Brain microvascular endothelial cell (primary cell): ENCODE measurements at regions not wholly inside any gene's neighbourhood (a gene's known extent, or its start where the extent isn't known, plus 50 kb on each side); places are given as distances from the start of the nearest gene placed in this dataset.
"Not testable (repeated sequence)": the region's sequence is repeated elsewhere in the genome, so short reads cannot be mapped to it uniquely, and the experiment has no call there.

ENCODE experiments used
- DNase-seq: peaks from one replicate; pipeline ENCODE4 v3.0.0-alpha.2; 2020
- H3K27ac ChIP-seq: fragments of 250-450 bp; sonication (Bioruptor Pico); 2 replicates; pipeline ENCODE4 v1.5.1; 2020; ENCODE audit warnings: mild to moderate bottlenecking, moderate library complexity
- H3K27me3 ChIP-seq: fragments of 250-450 bp; sonication (Bioruptor Pico); replicated peaks from 2 replicates; pipeline ENCODE4 v1.5.1; 2020; ENCODE audit warnings: mild to moderate bottlenecking
- H3K36me3 ChIP-seq: fragments of 250-450 bp; sonication (Bioruptor Pico); replicated peaks from 2 replicates; pipeline ENCODE4 v1.5.1; 2020; ENCODE audit warnings: mild to moderate bottlenecking
- H3K4me3 ChIP-seq: 2 replicates; pipeline ENCODE4 v1.5.1; 2011; ENCODE audit warnings: low read depth, mild to moderate bottlenecking, control low read depth, low read length, moderate library complexity
- in situ Hi-C: cut with HindIII; loops from 2 replicates; pipeline ENCODE4 v1.10.0; 2017; ENCODE audit warnings: low sequenced_read_pairs, low pct_ligation_motif_present
- TF ChIP-seq, protein P1 (sequence below): IDR thresholded peaks from 2 replicates; pipeline ENCODE4 v1.5.1; 2011; ENCODE audit warnings: low read depth, mild to moderate bottlenecking, moderate library complexity, low read length, control low read depth, inconsistent platforms; ENCODE audit errors: missing control alignments

DNA sequence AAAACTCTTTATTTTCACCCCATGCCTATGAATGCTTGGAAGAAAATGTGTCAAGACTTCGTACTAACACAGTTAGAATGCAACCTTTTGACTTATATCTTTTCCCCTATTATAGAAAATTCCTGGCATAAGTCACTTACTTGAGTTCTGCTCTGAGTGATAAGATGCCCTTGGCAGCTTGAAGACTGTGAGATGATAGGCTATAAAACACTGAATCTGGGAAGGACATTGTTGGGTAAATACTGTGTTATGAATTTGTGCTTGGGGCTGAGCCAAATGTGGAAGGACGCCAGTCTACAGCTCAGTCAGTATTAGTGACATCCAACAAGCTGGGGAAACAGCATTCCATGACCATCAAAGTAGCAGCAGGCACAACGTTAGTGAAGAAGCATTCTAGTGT is 368.0 kb upstream of the SGCG start:
- Histone ChIP-seq H3K27me3 (no peaks in the 10 kb centered on the region), H3K4me3 (no peak overlapping the region), H3K27ac (no peak overlapping the region), H3K36me3 (no peaks in the 10 kb centered on the region)
- in situ Hi-C loops = no loop called here
- TF ChIP-seq, protein P1, sequence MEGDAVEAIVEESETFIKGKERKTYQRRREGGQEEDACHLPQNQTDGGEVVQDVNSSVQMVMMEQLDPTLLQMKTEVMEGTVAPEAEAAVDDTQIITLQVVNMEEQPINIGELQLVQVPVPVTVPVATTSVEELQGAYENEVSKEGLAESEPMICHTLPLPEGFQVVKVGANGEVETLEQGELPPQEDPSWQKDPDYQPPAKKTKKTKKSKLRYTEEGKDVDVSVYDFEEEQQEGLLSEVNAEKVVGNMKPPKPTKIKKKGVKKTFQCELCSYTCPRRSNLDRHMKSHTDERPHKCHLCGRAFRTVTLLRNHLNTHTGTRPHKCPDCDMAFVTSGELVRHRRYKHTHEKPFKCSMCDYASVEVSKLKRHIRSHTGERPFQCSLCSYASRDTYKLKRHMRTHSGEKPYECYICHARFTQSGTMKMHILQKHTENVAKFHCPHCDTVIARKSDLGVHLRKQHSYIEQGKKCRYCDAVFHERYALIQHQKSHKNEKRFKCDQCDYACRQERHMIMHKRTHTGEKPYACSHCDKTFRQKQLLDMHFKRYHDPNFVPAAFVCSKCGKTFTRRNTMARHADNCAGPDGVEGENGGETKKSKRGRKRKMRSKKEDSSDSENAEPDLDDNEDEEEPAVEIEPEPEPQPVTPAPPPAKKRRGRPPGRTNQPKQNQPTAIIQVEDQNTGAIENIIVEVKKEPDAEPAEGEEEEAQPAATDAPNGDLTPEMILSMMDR = no peak
- no peak for DNase-seq

DNA sequence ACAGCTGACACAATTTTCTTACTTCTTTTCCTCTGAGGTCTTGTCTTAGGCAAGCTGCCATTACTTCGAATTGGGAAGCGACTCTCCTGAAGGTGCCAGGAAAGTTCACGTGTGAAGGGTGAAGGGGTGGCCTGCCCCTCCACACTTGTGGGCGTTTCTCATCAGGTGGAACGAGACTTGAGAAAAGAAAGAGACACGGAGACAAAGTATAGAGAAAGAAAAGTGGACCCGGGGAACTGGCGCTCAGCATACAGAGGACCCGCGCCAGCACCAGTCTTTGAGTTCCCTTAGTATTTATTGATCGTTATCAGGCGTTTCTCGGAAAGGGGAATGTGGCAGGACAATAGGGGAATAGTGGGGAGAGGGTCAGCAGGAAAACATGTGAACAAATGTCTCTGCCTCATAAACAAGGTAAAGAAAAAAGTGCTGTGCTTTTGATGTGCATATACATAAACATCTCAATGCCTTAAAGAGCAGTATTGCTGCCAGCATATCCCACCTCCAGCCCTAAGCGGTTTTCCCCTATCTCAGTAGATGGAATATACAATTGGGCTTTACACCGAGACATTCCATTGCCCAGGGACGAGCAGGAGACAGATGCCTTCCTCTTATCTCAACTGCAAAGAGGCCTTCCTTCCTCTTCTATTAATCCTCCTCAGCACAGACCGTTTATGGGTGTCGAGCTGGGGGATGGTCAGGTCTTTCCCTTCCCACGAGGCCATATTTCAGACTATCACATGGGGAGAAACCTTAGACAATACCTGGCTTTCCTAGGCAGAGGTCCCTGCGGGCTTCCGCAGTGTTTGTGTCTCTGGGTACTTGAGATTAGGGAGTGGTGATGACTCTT is 367.0 kb upstream of the SGCG start:
- DNase-seq, H3K27me3 ChIP-seq, H3K4me3 ChIP-seq, in situ Hi-C loops, H3K36me3 ChIP-seq, H3K27ac ChIP-seq: not testable (repeated sequence)

DNA sequence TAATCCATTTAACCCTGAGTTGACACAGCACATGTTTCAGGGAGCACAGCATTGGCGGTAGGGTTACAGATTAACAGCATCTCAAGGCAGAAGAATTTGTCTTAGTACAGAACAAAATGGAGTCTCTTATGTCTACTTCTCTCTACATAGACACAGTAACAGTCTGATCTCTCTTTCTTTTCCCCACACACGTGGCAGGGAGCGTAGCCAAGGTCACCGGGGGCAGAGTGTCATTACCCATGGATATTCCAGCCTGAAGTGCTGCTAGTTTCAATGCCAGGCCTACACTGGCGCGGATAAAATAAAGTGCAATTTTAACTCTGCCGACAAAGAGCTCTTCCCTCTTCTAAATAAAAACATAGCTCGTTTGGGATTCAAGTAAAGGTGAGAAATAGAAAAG is 366.3 kb upstream of the SGCG start:
- H3K36me3 ChIP-seq, in situ Hi-C loops, H3K27me3 ChIP-seq, DNase-seq, H3K4me3 ChIP-seq, H3K27ac ChIP-seq: not testable (repeated sequence)

DNA sequence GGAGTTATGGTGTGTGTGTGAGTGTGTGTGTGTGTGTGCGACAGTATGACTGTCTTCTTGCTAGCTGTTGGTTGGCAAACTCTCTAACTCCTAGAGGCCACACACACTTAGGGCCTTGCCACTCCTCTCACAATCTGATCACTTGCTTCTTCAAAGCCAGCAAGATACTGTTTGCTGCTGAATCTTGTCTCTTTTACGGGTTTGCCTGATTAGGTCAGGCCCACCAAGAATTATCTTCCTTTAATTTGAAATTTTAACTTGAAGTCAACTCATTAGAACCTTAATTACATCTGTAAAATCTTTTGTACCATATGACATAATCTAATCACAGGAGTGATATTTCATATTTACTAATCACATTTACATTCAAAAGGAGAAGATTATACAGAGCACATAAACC is 359.2 kb upstream of the SGCG start:
- Histone ChIP-seq H3K4me3 (no peak overlapping the region), H3K36me3 (no peaks in the 10 kb centered on the region), H3K27me3 (no peaks in the 10 kb centered on the region), H3K27ac (no peak overlapping the region)
- TF ChIP-seq, protein P1 = no peak
- in situ Hi-C loops = no loop called here
- no peak for DNase-seq

DNA sequence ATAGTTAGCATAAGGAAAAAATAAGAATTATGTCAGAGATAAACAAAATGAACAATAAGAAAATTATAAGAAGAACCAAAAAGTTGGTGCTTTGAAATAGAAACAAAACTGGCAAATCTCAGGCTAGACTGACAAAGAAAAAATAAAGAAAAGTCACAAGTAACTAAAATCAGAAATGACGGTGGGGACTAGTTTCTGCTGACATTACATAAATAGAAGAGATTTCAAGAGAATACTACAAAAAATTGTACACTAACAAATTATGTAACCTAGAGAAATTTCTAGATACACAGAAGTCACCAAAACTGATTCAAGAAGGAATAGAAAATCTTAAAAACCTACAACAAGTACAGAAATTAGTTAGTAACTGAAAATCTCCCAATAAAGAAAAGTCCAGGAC is 355.6 kb upstream of the SGCG start:
- in situ Hi-C loops = no loop called here

DNA sequence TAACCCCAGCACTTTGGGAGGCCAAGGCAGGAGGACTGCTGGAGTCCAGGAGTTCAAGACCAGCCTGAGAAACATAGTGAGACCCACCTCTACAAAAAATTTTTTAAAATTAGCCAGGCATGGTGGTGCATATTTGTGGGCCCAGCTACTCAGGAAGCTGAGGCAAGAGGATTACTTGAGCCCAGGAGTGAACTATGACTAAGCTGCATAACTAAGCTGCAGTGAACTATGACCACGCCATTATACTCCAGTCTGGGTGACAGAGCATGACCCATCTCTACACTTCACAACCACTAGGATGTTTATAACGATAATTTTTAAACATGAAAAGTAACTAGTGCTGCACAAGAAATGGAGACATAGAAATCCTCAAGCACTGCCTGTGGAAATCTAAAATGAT is 352.7 kb upstream of the SGCG start:
- no peak for DNase-seq
- Histone ChIP-seq H3K27ac (no peak overlapping the region), H3K36me3 (no peaks in the 10 kb centered on the region), H3K27me3 (no peaks in the 10 kb centered on the region), H3K4me3 (no peak overlapping the region)
- in situ Hi-C loops = no loop called here
- TF ChIP-seq, protein P1 = no peak

More for the DNA sequence above, 355.6 kb upstream of the SGCG start:
- Histone ChIP-seq H3K36me3 (no peaks in the 10 kb centered on the region), H3K27ac (no peak overlapping the region), H3K4me3 (no peak overlapping the region), H3K27me3 (no peaks in the 10 kb centered on the region)
- DNase-seq = no peak
- TF ChIP-seq, protein P1 = no peak

DNA sequence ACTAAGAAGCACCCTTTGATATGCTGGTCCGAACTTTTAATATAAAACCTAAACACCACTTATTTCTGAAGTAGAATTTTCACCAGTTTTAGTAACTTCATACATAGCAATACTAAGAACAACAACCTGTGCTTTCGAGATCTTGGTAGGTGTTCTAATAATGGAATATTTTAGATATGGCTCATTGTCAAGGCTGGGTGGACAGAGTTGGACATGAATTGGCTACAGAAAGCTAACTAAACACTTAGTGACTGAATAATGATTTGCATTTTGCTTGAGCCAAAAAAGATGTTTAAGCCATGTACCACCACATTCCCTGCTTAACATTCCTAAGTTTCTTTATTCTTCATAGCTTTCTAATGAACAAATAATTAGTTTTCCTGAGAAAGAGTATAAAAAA is 344.3 kb upstream of the SGCG start:
- Histone ChIP-seq H3K36me3 (no peaks in the 10 kb centered on the region), H3K4me3 (no peak overlapping the region), H3K27me3 (no peaks in the 10 kb centered on the region), H3K27ac (no peak overlapping the region)
- in situ Hi-C loops = no loop called here
- no peak for DNase-seq
- TF ChIP-seq, protein P1 = no peak
